Endodermal cell (in vitro differentiated cells): ENCODE measurements at regions not wholly inside any gene's neighbourhood (a gene's known extent, or its start where the extent isn't known, plus 50 kb on each side); places are given as distances from the start of the nearest gene placed in this dataset.

ENCODE experiments used
- DNase-seq: peaks from one replicate; pipeline ENCODE4 v3.0.0-alpha.2; 2017
- H3K27ac ChIP-seq: 2 replicates; pipeline ENCODE4 v1.5.1; 2013; ENCODE audit warnings: mild to moderate bottlenecking, low read depth, low read length, moderate library complexity
- H3K27me3 ChIP-seq: 2 replicates; pipeline ENCODE4 v1.6.1; 2013; ENCODE audit warnings: mild to moderate bottlenecking, low read length, moderate library complexity; ENCODE audit not compliant: insufficient read depth, control insufficient read depth, poor library complexity, severe bottlenecking
- H3K36me3 ChIP-seq: 2 replicates; pipeline ENCODE4 v1.7.0; 2013; ENCODE audit warnings: mild to moderate bottlenecking, low read length, moderate library complexity; ENCODE audit not compliant: control insufficient read depth, insufficient read depth
- H3K4me1 ChIP-seq: one replicate; pipeline ENCODE4 v1.7.0; 2013; ENCODE audit warnings: low read length; ENCODE audit not compliant: control insufficient read depth, insufficient read depth
- H3K4me3 ChIP-seq: 2 replicates; pipeline ENCODE4 v1.5.1; 2013; ENCODE audit warnings: mild to moderate bottlenecking, low read length, moderate library complexity
- H3K9ac ChIP-seq: 2 replicates; pipeline ENCODE4 v1.6.1; 2013; ENCODE audit warnings: mild to moderate bottlenecking, low read length, moderate library complexity; ENCODE audit not compliant: poor library complexity, severe bottlenecking; ENCODE audit errors: extremely low read depth
- H3K9me3 ChIP-seq: 2 replicates; pipeline ENCODE4 v1.6.1; 2013; ENCODE audit warnings: mild to moderate bottlenecking, low read length, moderate library complexity; ENCODE audit not compliant: control insufficient read depth
- H3K27ac Mint-ChIP-seq: 2 replicates; pipeline ENCODE4 v1.8.0; 2020; ENCODE audit warnings: mixed read lengths
- H3K27me3 Mint-ChIP-seq: 2 replicates; pipeline ENCODE4 v1.8.0; 2021; ENCODE audit warnings: mild to moderate bottlenecking, mixed read lengths; ENCODE audit not compliant: insufficient read depth
- H3K36me3 Mint-ChIP-seq: 2 replicates; pipeline ENCODE4 v1.8.0; 2020; ENCODE audit warnings: low read depth, mixed read lengths
- H3K4me1 Mint-ChIP-seq: 2 replicates; pipeline ENCODE4 v1.8.0; 2020; ENCODE audit warnings: mixed read lengths
- H3K4me3 Mint-ChIP-seq: 2 replicates; pipeline ENCODE4 v1.8.0; 2020; ENCODE audit warnings: mild to moderate bottlenecking, moderate library complexity, mixed read lengths
- H3K9me3 Mint-ChIP-seq: 2 replicates; pipeline ENCODE4 v1.8.0; 2020; ENCODE audit warnings: mild to moderate bottlenecking, mixed read lengths
- CTCF ChIP-seq: fragments of 200-600 bp; sonication (generic); conservative IDR thresholded peaks from 2 replicates; pipeline ENCODE4 v1.5.0; 2021; ENCODE audit warnings: antibody characterized with exemption, mild to moderate bottlenecking
- WGBS, 2 experiments: methylation state at CpG; one replicate each; pipeline versions ENCODE4 v1.1.5 to v1.1.7; 2013; ENCODE audit warnings: missing lambda C conversion rate in 2 of 2, mixed read lengths in 1 of 2; ENCODE audit not compliant: insufficient coverage in 1 of 2, insufficient read length in 1 of 2; 5-methylcytosine and 5-hydroxymethylcytosine counted together

GRCh38 chr7:136210664-136211063 is 233.5 kb upstream of the MTPN start:
- peaks cover 1% of the 10 kb centered on the region for H3K9me3 Mint-ChIP-seq
- no peaks in the 10 kb centered on the region for H3K27me3 Mint-ChIP-seq
- TF ChIP-seq CTCF, result no peak
- Histone ChIP-seq H3K9me3 (peaks cover 4% of the 10 kb centered on the region), H3K9ac (no peak overlapping the region), H3K4me3 (no peak overlapping the region), H3K36me3 (no peaks in the 10 kb centered on the region), H3K4me1 (no peaks in the 10 kb centered on the region), H3K27ac (no peak overlapping the region), H3K27me3 (no peaks in the 10 kb centered on the region)
- no peaks in the 10 kb centered on the region for H3K4me1 Mint-ChIP-seq
- WGBS, 2 experiments, result 90% methylated on average over 2 of the region's 2 CpGs; no CpG with 5 or more reads in 1 of the 2 experiments
- no peak overlapping the region for H3K4me3 Mint-ChIP-seq
- H3K27ac Mint-ChIP-seq, result no peak overlapping the region
- DNase-seq, result no peak
- H3K36me3 Mint-ChIP-seq, result no peaks in the 10 kb centered on the region

- Histone ChIP-seq H3K27me3 (no peaks in the 10 kb centered on the region), H3K4me1 (no peaks in the 10 kb centered on the region), H3K36me3 (no peaks in the 10 kb centered on the region), H3K27ac (no peak overlapping the region), H3K9ac (no peak overlapping the region), H3K4me3 (no peak overlapping the region), H3K9me3 (peaks cover 4% of the 10 kb centered on the region)
- H3K4me1 Mint-ChIP-seq, result no peaks in the 10 kb centered on the region
- H3K9me3 Mint-ChIP-seq, result no peaks in the 10 kb centered on the region
- no peak for TF ChIP-seq CTCF
- H3K4me3 Mint-ChIP-seq, result no peak overlapping the region
- no peak overlapping the region for H3K27ac Mint-ChIP-seq
- no peaks in the 10 kb centered on the region for H3K27me3 Mint-ChIP-seq
- H3K36me3 Mint-ChIP-seq, result no peaks in the 10 kb centered on the region
- DNase-seq, result no peak
Measured at GRCh38 chr7:136210079-136210478, 232.9 kb upstream of the MTPN start.

GRCh38 chr7:136205956-136206355 is 228.8 kb upstream of the MTPN start:
- H3K9me3 Mint-ChIP-seq, result no peaks in the 10 kb centered on the region
- H3K4me1 Mint-ChIP-seq, result no peaks in the 10 kb centered on the region
- no peak for DNase-seq
- H3K4me3 Mint-ChIP-seq, result no peak overlapping the region
- no peak overlapping the region for H3K4me3 ChIP-seq
- H3K27me3 Mint-ChIP-seq, result no peaks in the 10 kb centered on the region
- no peak overlapping the region for H3K9ac ChIP-seq
- no peaks in the 10 kb centered on the region for H3K36me3 Mint-ChIP-seq
- 89 to 100% methylated on average over 1 of the region's 1 CpG for WGBS, 2 experiments
- H3K9me3 ChIP-seq, result no peaks in the 10 kb centered on the region
- no peaks in the 10 kb centered on the region for H3K4me1 ChIP-seq
- H3K27ac ChIP-seq, result no peak overlapping the region
- no peaks in the 10 kb centered on the region for H3K27me3 ChIP-seq
- no peaks in the 10 kb centered on the region for H3K36me3 ChIP-seq
- no peak for TF ChIP-seq CTCF
- H3K27ac Mint-ChIP-seq, result no peak overlapping the region
